NCI-H345 treated with DMSO at 0.1 percent for 48 hours (cell line): ENCODE measurements at regions not wholly inside any gene's neighbourhood (a gene's known extent, or its start where the extent isn't known, plus 50 kb on each side); places are given as distances from the start of the nearest gene placed in this dataset.

Experiments
- DNase-seq: peaks from one replicate; lab custom pipeline; 2025; ENCODE audit not compliant: unreplicated experiment; lab: John Stamatoyannopoulos, UW

DNA sequence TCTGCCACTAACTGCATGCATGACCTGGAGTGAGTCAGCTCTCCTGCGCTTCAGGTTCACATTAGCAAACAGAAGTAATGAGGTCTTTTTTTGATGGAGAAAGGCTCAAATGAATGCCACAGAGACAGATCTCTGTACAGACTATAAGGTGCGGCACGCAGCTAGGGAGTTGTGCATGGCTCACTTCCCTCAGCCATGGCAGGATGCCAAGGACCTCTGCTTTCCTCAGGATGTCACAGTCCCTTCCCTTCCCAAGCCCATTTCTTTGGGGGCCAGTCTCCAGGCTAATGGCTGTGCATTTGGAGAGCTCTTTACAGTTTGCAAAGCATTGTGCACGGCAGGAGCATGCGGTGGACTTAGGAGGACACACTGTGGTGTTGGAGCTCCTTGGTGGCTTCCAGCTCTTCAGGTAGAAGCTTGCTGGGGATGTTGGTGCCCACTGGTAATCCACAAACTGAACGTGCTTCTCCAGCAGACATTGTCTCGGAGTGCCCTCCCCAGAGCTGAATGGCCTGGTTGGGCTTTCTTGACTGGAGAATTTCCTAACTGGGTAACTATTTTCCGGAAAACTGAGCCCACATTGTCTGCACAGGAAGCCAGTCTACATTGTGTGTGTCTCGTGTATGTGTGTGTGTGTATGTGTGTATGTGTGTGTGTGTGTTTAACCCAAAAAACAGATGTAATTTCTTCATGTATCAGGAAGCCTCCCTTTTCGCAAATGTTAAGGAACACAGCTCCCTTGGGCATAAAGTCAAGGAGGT lies 172.5 kb upstream of the TLE3 start:
- DNase-seq: peak; percentile 71

DNA sequence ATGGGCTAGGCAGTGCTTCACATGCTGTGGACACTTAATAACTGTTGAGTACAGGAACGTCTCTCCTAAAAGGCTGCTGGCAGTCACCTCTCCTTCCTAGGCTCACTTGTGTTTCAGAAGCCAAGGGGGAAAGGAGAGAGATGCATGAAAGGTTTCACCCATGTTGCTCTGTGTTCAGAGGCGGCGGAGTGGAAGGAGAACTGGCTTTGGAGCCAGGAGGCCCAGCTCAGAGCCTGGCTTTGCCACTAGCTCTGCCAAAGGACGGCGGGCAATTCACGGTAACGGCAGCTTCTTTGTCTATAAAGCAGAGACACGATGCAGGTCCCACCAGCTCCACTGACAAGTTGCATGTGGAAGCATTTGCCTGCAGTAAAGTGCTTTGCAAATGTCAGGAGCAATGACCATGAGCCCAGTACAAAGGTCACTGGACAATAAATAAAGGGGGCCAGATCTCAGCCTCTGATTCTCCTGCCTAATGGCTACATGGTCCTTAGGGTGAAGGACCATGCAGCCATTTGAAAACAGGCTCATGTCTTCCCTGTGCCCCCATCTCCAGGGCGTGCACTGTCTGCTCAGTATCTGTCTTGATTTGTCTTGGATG lies 171.7 kb upstream of the TLE3 start:
- DNase-seq: no peak

DNA sequence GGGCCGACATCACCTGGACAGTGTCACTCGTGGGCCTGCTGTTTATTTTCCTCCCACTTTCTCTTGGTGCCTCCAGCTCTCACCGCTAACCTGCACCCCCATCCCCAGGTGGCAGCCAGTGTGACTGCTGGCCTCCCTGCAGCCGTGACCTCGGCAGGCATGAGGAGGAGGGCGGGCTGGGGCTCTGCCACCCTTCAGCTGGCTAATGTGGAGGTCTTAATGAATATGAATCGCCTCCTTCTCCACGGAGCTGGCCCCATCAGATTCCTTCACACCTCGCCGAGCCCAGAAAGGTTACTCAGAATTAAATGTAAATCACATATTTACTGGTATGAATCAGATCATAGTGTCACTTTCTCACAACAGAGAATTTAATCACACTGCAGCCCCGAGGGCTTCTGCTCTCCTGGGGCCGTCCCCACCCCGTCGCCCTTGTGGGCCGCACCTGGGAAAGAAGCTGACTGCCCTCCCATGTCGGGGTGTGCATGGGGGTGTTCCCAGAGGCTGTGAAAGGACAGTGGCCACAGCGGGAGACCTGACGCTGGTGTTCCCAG lies 171.1 kb upstream of the TLE3 start:
- DNase-seq: no peak

DNA sequence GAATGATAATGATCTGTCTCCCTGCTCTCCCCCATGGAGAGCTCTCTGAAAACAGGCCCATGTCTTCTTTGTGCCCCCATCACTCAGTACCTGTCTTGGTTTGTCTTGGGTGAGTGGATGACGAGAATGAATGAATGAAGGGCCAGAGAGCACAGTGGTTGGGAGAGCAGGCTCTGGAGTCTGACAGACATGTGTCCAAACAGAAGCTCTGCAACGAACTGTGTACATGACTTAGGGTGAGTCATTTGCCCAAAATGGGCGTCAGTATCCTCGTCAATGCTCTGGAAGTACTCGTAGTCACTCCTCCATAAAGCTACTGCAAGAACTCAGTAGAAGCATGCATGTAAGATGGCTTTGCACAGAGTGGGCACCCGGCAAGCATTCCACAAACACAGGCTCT lies 170.2 kb upstream of the TLE3 start:
- DNase-seq: no peak

DNA sequence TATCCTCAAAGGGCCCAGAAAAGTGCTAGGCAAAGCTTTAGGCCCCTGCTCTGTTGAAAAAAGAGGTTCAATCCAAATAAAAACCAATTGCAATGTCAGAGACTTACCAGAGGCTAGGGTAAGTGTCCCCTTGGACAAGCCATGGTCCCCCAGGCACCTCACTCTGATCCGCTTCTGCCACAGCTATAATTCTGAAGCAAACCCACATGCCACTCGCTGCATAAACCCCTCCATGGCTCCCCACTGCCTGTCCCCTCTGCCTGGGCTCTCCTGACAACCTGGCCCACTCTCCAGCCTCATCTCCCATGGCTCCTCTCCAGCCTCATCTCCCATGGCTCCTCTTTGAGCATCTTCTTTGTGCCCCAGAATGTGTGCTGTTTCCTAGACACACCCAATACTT lies 169.6 kb upstream of the TLE3 start:
- DNase-seq: no peak

DNA sequence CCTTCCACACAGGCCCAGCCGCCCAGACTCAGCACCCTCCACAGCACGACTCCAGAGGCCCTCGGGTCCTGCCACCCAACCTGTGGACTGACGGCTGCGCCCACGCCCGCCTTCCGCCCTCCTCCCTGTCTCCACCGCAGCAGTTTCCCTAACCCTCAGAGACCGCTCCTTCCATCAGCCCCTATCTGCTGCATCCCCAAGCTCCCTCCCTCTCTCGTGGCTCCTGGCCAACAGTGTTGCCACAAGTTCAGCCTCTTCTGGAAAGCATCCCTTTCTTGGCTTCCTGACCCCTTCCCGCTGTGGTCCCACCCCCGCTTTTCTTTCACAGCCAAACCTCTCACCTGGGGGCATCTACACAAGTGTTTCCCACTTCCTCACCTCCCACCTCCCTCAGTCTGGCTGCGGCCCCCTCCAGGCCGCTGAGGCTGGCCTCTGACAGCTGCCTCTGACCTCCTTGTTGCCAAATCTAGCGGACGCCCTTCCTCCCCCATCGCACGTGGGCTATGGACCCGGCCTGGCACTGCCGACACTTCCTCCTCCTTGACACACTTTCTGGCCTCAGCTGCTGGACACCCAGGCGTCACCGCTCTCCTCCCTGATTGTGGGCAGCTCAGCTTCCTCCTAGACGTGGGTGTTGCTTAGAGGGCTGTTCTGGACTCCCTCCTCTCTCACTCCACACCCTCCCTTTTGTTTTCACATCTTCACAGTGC lies 168.8 kb upstream of the TLE3 start:
- DNase-seq: no peak

DNA sequence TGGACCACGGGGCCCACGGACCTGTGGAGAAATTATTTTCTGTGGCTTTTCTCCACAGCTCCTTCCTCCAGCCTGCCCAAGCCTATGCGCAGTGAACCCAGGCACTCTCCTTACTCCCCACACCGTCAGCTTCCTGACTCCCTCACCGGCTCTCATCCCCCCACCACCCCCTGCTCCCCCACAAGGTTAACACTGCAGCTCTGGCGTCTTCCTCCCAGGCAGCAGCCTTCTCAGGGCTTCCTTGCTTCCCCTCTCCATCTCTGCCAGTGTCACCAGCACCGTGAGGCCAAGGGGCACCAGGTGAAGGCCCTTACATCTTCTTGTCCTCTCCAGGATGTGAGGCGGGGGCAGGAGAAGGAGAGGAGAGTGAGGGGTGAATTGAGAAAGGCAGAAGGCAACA lies 168.3 kb upstream of the TLE3 start:
- no peak for DNase-seq

DNA sequence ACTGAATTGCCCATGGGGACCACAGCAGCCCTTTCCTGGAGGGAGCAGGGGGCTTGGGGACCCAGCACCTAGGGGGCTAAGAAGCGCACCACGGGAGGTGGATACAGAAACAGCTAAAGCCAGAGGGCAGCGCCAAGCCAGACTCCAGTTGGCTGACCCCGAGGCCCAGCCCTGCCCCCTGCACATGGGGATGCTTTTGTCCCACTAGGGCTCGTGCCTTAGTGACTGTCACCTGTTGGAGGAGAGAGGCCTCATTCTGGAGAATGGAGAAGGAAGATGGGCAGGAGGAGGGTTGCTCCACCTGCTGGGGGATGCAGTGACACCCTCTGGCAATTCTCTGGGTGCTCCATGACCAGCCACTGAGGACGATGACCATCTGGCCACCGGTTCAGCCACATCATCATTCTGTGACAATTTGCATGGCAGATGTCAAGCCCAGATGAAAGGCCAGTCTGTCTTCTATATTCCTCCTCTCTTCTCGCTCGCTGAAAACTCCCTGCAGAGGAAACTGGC lies 167.8 kb upstream of the TLE3 start:
- no peak for DNase-seq

DNA sequence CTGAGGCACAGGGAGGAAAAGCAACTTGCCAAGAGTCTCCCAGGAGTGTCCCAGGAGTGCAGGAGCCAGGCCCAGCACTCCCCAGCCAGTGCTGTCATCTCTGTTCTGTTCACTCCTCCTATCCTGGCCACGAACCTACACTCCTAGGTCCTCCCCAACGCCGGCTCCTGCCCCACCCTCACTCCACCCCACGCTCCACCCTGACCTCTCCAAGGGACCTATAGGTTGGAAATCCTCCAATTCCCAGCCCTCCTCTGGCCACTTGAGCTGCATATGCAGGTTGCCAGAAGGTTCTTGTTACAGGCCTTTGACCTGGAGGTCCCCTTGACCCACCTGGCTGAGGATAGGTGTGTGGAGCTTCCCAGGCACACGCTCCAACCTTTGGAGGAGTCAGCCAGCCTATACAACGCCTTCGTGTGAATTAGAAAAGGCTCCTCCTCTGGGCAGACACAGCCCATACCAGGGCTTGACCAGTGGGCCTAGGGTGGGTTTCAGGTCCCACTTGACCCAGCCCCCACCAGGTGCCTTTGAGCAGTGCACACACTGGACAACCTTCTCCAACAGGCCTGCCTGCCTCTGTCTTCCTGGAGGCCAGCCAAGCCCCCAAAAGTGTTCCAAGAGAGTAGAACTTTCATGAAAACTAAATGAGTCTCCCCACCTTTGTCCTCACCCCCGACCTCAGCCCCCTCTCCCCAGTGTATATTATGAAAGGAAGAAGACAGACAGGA lies 167.2 kb upstream of the TLE3 start:
- no peak for DNase-seq

DNA sequence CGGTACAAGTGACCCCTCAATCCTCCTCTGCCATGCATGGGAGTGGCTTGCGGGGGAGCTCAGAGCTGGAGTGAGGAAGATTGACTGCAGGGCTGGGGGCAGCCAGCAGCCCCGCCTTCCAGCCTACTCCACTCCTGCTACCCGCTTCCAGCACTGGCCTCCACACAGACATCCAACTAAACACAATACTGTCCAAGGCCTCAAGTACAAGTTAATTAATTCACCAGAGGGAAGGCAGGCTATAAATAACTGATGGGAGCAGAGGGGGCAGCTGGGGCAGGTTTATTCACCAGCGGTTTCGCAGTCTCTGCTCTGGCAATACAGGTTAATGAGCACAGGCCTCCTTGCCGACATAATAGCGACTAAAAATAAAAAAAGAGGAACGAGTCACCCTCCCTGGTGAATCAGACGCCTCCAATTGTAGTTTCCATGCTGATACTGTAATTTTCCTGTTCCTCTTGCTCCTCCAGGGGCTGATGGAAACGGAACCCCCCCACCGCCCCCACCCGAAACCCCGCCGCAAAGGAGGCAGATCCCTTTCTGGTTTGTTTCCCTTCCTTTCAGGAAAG lies 166.4 kb upstream of the TLE3 start:
- DNase-seq: peak; percentile 43

DNA sequence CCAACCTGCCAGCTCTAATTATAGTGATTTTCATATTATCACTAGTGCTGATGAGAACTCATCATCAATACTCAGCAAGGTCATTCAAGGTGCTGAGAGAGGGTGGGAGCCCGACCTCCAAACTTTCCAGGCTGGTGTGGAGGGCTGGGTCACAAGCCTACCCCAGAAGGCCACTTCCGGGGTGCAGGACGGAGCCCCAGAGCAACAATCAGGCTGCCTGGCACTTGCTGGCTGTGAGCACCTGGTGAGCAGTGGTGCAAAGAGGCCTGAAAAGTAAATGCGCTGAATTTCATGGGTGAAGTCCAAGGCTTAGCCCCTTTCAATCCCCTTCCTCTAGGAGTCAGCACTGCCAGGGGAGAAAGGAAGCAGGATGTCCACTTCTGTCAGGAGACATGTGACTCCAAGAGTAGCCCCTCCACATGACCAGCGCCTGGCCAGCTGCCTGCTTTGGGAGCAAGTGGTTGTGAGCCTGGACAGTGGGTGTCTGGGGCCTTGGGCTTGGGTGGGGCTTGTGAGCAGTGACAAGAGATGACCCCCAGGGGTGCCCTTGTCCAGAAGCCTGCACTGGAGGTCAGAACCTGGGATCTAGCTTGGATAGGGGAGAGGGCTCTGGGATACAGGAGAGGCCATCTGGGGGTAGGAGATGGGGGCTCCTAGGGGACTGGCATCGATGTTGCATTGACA lies 165.0 kb upstream of the TLE3 start:
- DNase-seq: no peak

DNA sequence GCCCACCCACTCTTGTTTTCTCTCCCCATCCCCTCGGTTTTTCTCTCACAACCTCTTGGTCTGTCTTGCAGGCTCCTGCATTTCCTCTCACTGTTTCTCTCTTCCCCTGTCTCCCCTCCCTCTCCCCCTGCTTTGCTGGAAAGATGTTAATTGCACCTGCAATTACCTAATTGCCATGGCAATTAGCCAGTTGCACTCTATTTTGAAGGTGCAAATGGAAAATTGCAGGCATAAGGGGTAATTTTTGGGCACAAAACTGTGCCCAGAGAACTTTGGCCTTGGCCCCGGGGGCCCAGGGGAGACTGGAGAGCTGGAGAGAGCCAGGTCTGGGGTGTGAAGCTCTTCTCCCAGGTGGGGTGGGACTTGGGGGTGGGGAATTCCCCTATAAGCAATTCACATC lies 164.5 kb upstream of the TLE3 start:
- no peak for DNase-seq

DNA sequence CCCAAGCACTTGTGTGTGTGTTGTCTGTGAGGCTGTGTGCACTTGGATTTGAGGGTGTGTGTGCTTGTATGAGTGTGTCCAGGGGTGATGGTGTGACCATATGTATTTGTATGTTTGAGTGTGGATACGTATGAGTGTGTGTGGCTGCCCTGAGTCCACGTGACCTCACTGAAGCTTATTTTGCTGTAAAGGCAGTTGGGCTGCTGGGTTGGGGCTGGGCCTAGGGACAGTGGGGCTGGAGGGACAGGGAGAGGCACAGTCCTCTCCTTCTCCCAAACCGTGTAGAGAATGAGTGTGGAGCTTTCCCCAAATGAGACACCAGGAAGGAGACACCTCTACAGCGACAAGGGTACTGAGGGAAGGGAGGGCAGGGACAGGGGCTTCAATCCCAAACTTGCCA lies 163.4 kb upstream of the TLE3 start:
- DNase-seq: no peak

DNA sequence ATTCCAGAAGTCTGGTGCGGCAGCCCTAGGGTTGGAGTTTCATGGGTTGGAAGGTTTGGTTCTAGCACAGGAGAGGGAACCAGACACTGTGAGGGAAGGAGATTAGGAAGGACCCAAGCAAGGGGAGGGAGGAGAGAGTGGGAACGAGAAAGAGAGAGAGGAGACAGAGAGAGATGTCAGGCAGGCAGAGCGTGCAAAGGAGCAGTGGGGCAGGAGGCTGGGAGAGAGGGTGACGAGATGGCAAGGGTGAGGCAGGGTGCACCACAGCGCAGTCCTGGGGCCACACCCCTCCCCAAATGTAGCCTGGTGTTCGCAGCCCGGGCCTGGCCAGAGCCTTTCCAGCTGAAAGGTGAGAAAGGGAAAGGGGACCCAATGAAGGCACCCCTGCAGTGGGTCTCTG lies 162.9 kb upstream of the TLE3 start:
- no peak for DNase-seq

DNA sequence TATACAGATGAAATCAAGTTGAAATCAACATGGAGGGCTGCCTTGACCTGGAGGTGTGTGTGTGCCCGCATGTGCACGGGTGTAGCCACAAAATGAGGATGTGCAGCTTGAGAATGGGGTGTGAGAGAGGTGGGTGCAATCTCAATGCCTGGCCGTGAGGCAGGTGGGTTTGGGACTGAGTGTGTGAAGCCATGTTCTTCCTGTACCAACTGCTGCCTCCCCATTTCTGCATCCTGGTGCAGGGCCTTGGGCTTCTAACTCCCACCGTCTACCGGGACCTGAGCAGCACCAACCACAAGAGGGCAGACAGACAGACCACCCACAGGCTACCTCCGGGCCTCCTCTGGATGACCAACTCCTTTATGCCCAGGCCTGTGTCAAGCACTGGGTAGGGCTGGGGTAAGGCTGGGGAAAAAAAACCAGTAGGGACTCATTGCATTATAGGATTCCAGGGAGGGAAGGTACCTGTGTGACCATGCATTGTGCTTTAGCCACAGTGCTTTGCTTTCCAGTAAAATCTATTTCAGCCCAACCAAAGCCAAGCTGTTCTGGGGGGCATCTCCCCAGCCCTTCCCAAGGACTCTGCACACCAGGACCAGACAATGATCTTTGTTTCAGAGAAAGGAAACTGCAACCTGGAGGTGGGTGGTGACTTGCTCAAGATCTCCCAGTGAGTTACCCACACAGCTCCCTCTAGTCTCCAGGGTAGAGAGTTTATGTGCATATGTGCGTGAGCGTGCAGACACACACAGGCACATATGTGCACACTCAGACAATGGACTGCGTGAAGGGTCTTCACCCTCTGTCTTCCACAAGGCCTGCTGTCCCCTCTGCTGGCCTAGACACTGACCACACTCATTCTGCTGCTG lies 162.2 kb upstream of the TLE3 start:
- no peak for DNase-seq

DNA sequence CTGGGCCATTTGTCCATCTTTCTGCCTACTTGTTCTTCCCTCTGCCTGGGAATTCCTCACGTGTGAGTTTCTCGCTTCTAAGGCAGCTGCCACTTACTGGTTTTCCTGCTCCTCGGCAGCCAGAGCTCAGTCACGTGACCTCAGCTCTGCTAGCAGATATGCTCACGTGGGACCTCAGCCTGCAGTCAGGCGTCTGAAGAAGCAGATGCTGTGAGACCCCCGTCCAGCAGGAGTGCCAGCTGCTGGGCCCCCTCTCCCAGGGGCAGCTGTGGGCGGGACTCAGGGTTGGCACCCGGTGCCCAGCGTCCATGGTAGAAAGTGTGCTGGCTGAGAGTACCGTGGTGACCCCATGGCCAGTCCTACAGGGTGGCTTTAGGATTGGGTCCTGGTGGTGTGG lies 161.3 kb upstream of the TLE3 start:
- DNase-seq: no peak

DNA sequence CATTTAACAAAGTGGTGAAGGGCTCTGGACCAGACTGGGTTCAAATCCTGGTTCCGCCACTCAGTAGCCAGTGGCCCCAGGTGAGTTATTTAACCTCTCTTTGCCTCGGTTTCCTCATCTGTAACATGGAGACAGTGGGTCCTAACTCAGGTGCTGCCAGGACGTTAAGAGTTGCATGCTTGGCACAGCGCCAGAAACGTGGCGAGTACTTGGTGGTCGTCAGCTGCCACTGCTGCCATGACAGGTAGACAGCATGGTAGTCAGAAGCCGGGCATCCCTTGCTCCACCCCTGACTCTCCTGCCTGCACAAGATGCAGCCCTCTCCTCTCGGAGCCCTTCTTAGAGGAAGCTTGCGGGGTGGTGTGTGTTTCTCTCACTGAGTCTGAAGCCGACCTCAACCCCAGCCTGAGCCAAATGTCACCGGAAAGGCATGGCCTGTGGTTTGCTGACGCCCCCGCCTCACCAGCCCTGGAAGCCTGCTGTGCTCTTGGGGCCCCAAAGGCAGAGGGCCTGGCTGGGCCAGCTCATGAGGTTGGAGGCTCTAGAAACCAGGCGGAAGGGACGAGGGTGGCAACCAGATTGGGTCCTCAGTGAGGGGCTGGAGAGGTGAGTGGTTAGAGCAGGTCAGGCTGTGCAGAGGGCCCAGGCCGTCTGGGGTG lies 160.8 kb upstream of the TLE3 start:
- no peak for DNase-seq

DNA sequence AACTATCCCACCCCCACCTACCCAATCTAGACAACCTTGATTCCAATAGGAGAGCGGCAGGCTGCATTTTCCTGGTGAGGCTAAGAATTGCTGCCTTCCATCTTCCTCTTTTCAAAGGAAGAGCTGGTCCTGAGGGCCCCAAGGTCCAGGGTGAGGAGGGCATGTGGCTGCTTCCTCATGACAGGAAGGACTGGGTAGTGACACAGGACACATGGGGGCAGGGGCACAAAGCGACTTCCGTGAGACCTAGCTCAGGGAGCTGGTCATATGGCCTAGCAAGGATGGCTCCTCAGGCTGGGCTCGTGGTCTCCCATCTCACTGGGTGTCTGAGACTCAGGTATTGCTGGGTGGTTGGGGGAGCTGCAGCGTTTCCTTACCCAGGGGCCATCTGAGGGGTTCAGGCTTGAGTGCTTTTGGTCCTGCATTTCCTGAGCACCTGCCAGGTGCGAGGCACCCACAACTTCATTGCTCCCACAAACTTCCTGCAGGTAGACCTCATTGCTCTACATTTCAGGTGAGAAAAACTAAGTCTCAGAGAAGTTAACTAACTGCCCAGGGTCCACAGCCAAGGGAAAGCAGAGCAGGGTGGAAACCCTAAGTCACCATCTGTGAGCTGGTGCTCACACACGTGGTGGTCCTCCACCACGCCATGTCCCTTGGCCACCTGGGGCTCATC lies 160.0 kb upstream of the TLE3 start:
- DNase-seq: no peak
